ENCODE measurements at regions not wholly inside any gene's neighbourhood (a gene's known extent, or its start where the extent isn't known, plus 50 kb on each side); places are given as distances from the start of the nearest gene placed in this dataset.

DNA sequence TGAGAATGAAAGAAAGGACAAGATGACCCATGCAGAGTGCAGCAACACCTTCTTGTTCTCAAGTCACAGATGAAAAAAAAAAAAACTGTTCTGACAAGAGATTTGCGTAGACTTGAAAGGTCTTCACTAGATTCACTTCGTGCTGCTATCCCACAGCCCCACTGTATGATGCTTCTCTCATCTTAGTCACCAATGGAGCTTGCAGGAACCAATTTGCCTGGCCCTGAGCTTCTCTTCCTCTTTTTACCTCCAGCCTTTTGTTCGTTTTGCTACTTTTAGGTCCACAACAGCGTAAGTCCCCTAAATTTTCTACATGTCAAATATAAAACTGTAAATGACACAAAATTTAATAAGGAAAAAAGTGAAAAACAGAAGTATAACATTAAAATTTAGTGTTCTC is 107.9 kb upstream of the NAP1L1 start:
- in situ Hi-C loops (cut with MboI; ENCODE audit: low sequenced_read_pairs, unreplicated experiment): no loop called here
- TF ChIP-seq, protein P1, sequence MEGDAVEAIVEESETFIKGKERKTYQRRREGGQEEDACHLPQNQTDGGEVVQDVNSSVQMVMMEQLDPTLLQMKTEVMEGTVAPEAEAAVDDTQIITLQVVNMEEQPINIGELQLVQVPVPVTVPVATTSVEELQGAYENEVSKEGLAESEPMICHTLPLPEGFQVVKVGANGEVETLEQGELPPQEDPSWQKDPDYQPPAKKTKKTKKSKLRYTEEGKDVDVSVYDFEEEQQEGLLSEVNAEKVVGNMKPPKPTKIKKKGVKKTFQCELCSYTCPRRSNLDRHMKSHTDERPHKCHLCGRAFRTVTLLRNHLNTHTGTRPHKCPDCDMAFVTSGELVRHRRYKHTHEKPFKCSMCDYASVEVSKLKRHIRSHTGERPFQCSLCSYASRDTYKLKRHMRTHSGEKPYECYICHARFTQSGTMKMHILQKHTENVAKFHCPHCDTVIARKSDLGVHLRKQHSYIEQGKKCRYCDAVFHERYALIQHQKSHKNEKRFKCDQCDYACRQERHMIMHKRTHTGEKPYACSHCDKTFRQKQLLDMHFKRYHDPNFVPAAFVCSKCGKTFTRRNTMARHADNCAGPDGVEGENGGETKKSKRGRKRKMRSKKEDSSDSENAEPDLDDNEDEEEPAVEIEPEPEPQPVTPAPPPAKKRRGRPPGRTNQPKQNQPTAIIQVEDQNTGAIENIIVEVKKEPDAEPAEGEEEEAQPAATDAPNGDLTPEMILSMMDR (IDR thresholded peaks at IDR 0.05; ENCODE audit: borderline replicate concordance, control extremely low read depth, extremely low read depth, insufficient read depth, missing control alignments): no peak
- DNase-seq (ENCODE audit: low spot score): no peak

DNA sequence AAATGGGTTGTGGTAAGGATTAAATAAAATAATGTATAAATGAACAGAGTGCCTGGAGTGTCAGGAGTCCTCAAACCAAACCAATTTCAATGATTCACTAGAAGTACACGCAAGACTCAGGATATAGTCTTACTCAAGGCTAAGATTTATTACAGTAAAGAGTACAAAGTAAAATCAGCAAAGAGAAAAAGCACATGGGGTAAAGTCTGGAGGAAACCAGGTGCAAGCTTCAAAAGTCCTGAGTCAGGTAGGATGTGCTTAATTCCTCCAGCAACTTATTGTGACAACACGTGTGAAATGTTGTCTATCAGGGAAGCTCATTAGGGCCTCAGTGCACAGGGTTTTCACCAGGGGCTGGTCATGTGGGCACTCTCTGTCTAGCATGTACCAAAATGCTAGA is 105.8 kb upstream of the NAP1L1 start:
- DNase-seq (ENCODE audit: low spot score): no peak
- TF ChIP-seq, protein P1 (IDR thresholded peaks at IDR 0.05; ENCODE audit: borderline replicate concordance, control extremely low read depth, extremely low read depth, insufficient read depth, missing control alignments): no peak
- in situ Hi-C loops (cut with MboI; ENCODE audit: low sequenced_read_pairs, unreplicated experiment): no loop called here

DNA sequence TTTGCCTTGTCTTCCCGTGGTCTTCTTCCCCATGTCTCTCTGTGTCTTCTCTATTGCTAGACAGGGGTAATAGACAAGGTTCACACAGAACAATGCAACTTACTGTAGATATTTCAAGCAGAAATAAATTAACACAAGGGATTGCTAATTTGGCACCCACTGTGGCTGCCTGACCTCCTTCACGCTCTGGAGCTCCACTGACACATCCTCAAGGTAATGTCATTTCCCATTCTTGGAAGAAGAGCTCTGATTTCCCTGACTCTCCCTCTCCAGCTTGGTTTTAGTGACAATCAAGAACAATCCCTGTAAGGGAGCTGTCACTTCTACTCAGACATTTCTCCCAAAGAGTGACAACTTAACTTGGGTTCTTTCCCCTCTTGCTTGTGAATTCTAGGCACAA is 105.4 kb upstream of the NAP1L1 start:
- TF ChIP-seq, protein P1 (IDR thresholded peaks at IDR 0.05; ENCODE audit: borderline replicate concordance, control extremely low read depth, extremely low read depth, insufficient read depth, missing control alignments): no peak
- DNase-seq (ENCODE audit: low spot score): no peak
- in situ Hi-C loops (cut with MboI; ENCODE audit: low sequenced_read_pairs, unreplicated experiment): no loop called here

DNA sequence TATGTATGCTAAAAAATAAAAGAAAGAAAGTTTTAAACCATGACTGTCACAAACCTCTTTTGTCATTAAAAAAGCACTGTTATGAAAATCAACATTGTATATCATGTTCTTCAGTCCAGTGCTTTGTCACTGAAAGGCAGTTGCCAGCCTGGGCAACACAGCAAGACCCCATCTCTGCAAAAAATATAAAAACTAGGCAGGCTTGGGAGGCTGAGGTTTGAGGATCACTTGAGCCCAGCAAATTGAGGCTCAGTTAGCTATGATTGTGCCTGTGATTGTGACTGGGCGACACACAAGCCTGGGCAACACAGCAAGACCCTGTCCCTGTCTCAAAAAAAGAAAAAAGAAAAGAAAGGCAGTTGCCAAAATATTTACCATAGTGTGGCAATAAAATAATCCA is 102.7 kb upstream of the NAP1L1 start:
- TF ChIP-seq, protein P1 (IDR thresholded peaks at IDR 0.05; ENCODE audit: borderline replicate concordance, control extremely low read depth, extremely low read depth, insufficient read depth, missing control alignments): no peak
- in situ Hi-C loops (cut with MboI; ENCODE audit: low sequenced_read_pairs, unreplicated experiment): no loop called here
- no peak for DNase-seq (ENCODE audit: low spot score)

DNA sequence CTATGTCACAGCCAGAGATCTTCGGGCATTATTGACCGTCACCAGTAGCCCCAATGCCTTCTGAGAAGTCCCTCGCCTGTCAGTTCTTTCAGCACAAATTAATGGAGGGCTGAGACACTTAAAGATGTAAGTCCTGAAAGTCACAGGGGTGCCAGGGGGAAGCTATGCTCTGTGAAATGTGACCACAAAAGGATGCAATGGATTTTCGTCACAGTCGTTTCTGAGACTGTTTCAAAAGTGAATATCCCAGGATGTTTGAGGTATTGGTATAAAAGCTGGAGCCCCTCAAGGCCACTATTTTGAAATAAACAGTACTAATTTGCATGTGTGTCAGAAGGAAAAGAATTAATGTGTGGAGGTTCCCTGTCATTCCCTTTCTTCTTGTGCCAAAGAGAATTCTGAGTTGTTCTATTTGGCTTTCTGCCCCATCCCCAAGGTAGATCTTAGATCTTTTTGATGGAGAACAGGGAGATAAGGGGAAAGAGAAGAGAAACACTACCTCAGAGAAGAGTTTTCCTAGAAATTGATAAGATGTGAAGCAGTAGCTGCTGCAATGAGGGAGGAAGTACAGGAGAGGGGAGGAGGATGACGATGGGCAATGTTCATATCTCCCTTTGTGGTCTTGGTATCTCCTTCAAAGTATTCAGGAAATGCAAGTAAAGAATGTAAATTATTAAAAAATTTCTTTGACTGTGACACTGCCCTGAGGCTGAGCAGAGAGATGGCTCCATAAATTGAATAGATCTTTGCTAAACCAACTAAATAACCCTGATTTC is 101.8 kb upstream of the NAP1L1 start:
- DNase-seq (ENCODE audit: low spot score): no peak
- TF ChIP-seq, protein P1 (IDR thresholded peaks at IDR 0.05; ENCODE audit: borderline replicate concordance, control extremely low read depth, extremely low read depth, insufficient read depth, missing control alignments): no peak
- in situ Hi-C loops (cut with MboI; ENCODE audit: low sequenced_read_pairs, unreplicated experiment): no loop called here

DNA sequence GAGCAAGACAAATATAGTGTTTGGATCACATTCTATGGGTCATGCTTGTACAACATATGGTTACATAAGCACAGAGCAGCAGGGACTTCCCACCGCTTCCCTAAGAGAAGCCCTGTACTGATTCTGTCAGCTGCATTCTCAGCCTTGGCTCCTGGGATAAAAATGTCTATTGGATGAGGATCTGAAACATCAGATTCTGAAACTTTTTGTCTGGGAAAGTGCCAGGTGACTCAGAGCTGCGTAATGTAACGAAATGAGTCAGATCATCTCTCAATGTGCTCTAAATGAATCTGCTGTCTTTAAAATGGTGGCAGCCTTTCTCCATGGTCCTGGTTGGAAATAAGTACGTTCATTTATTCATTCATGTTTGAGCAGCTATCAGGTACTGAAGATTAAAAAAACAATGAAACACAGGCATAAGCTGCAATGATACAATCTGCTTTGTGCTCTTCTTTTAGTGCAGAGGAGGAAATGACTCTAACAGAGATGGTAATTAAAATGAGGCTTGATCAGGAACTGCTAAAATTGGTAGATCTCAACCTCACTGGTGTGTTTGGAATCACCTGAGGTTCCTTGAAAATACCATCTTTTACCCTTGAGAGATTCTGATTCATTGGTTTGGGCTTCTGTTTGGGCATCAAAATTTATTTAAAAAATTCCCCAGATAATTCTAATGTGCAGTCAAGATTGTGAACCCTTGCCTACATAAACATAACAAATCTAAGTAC is 99.1 kb upstream of the NAP1L1 start:
- TF ChIP-seq, protein P1 (IDR thresholded peaks at IDR 0.05; ENCODE audit: borderline replicate concordance, control extremely low read depth, extremely low read depth, insufficient read depth, missing control alignments): no peak
- DNase-seq (ENCODE audit: low spot score): peak; percentile 47

More for the DNA sequence above, 99.1 kb upstream of the NAP1L1 start:
- in situ Hi-C loops (cut with MboI; ENCODE audit: low sequenced_read_pairs, unreplicated experiment): no loop called here
